OCI-LY3 (cell line): ENCODE measurements at regions not wholly inside any gene's neighbourhood (a gene's known extent, or its start where the extent isn't known, plus 50 kb on each side); places are given as distances from the start of the nearest gene placed in this dataset.

Experiments used
- EZH2phosphoT487 ChIP-seq: fragments of 200-600 bp; shearing (Covaris generic); IDR thresholded peaks from 2 replicates; pipeline ENCODE4 v1.6.1; 2018; ENCODE audit warnings: antibody characterized with exemption, mixed run types, low read depth
- TF ChIP-seq, protein P1 (sequence below): fragments of 200-600, 300-600 bp; sonication (generic); IDR thresholded peaks from 2 replicates; pipeline ENCODE4 v1.5.1; 2014; ENCODE audit warnings: antibody characterized with exemption, low read length, low read depth

DNA sequence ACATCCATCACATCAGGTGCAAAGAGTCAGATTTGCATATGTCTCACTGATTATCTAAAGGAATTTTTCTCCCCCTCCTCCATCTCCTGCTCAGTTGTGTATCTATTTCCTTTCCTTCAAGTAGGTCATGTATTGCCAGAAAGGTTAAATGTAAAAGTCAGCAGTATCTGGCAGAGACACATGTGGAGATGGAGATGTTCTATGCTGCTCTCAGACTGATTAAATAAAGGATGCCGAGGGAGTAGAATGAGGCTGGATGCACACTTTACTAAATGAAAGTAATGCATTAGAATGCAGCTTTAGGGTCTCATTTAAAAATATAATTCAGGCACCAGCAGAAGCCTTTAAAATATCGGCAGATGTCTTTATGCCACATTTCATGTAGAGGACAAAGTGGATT is 555.3 kb downstream of the RNF144A start:
- TF ChIP-seq, protein P1, sequence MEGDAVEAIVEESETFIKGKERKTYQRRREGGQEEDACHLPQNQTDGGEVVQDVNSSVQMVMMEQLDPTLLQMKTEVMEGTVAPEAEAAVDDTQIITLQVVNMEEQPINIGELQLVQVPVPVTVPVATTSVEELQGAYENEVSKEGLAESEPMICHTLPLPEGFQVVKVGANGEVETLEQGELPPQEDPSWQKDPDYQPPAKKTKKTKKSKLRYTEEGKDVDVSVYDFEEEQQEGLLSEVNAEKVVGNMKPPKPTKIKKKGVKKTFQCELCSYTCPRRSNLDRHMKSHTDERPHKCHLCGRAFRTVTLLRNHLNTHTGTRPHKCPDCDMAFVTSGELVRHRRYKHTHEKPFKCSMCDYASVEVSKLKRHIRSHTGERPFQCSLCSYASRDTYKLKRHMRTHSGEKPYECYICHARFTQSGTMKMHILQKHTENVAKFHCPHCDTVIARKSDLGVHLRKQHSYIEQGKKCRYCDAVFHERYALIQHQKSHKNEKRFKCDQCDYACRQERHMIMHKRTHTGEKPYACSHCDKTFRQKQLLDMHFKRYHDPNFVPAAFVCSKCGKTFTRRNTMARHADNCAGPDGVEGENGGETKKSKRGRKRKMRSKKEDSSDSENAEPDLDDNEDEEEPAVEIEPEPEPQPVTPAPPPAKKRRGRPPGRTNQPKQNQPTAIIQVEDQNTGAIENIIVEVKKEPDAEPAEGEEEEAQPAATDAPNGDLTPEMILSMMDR, result no peak
- TF ChIP-seq EZH2phosphoT487, result no peak
